ENCODE measurements at regions not wholly inside any gene's neighbourhood (a gene's known extent, or its start where the extent isn't known, plus 50 kb on each side); places are given as distances from the start of the nearest gene placed in this dataset.

DNA sequence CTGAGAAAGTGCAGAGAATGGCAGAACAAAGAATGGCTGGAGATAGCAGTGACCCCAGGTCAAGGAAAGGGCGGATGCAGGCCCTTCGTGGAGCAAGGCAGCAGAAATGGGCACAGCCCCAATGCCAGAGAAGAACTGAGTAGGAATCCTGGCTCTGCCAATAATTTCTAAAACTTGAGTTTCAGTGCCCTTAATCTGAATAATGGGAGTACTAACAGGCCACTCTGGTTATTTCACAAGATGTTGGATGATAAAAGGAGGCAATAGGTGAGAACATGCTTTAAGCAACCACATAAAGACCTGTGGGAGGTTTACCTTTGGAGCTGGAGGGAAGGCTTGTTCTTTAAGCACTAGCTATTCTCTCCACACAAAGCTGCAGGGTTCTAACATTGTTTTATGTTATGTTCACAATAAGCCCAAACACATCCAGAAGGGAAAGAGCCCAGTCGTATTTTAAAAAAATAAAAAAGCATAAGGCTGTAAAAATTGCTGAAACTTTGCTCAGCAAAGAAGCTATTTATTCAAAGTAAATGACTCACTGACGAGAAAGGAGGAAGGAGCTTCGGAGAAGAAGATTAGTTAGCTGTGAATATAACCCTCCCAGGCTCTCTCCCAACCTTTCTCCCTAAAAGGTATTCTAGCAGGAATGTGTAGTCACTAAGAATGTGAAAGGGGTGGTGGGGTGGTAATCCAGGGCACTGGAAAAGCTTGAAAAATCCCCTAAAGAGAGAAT is 470.2 kb downstream of the TXNL1 start:
- TF ChIP-seq, protein P1, sequence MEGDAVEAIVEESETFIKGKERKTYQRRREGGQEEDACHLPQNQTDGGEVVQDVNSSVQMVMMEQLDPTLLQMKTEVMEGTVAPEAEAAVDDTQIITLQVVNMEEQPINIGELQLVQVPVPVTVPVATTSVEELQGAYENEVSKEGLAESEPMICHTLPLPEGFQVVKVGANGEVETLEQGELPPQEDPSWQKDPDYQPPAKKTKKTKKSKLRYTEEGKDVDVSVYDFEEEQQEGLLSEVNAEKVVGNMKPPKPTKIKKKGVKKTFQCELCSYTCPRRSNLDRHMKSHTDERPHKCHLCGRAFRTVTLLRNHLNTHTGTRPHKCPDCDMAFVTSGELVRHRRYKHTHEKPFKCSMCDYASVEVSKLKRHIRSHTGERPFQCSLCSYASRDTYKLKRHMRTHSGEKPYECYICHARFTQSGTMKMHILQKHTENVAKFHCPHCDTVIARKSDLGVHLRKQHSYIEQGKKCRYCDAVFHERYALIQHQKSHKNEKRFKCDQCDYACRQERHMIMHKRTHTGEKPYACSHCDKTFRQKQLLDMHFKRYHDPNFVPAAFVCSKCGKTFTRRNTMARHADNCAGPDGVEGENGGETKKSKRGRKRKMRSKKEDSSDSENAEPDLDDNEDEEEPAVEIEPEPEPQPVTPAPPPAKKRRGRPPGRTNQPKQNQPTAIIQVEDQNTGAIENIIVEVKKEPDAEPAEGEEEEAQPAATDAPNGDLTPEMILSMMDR (IDR thresholded peaks at IDR 0.05): no peak
- no peak for TF ChIP-seq POLR2A (IDR thresholded peaks at IDR 0.05)
